Tibial nerve (tissue), 4 donors: ENCODE measurements at regions not wholly inside any gene's neighbourhood (a gene's known extent, or its start where the extent isn't known, plus 50 kb on each side); places are given as distances from the start of the nearest gene placed in this dataset.

Experiments
- DNase-seq, 2 donors: peaks; one replicate each; pipeline ENCODE4 v3.0.0-alpha.2; 2019; ENCODE audit warnings: low spot score in 2 of 2
- H3K27ac ChIP-seq, 4 donors: fragments of 200-600 bp; sonication (generic) in 3 of 4; one replicate each; pipeline ENCODE4 v1.5.1; 2017 to 2019; ENCODE audit warnings: mild to moderate bottlenecking in 1 of 4
- H3K27me3 ChIP-seq, 2 donors: fragments of 200-600 bp; sonication (generic) in 1 of 2; one replicate each; pipeline versions ENCODE4 v1.5.1 to v1.6.0; 2017 to 2019
- H3K36me3 ChIP-seq, 3 donors: fragments of 200-600 bp; sonication (generic); one replicate each; pipeline ENCODE4 v1.5.1; 2018 to 2019
- H3K4me1 ChIP-seq, 4 donors: fragments of 200-600 bp; sonication (generic) in 3 of 4; one replicate each; pipeline ENCODE4 v1.5.1; 2017 to 2019
- H3K4me3 ChIP-seq, 4 donors: fragments of 200-600 bp; sonication (generic) in 3 of 4; one replicate each; pipeline ENCODE4 v1.5.1; 2017 to 2019; ENCODE audit warnings: mild to moderate bottlenecking in 1 of 4, moderate library complexity in 1 of 4
- H3K9me3 ChIP-seq, 4 donors: fragments of 200-600 bp; sonication (generic) in 3 of 4; one replicate each; pipeline ENCODE4 v1.5.1; 2017 to 2019
- CTCF ChIP-seq, 5 experiments: fragments of 200-600 bp in 3 of 5; fragments of 450-650 bp in 2 of 5; sonication (generic) in 3 of 5; IDR thresholded peaks; one replicate each; pipeline ENCODE4 v1.5.1; 2016 to 2019; ENCODE audit warnings: antibody characterized with exemption in 5 of 5, mild to moderate bottlenecking in 3 of 5, moderate library complexity in 2 of 5
- EP300 ChIP-seq, 2 donors: sonication (generic); formaldehyde crosslinking; IDR thresholded peaks; one replicate each; pipeline ENCODE4 v1.6.1; 2017; ENCODE audit warnings: antibody characterized with exemption in 2 of 2, mild to moderate bottlenecking in 1 of 2
- POLR2A ChIP-seq, 2 donors: fragments of 450-650 bp; IDR thresholded peaks; one replicate each; pipeline ENCODE4 v1.6.1; 2017; ENCODE audit warnings: antibody characterized with exemption in 2 of 2, mild to moderate bottlenecking in 2 of 2, moderate library complexity in 2 of 2
- WGBS, 2 donors: methylation state at CpG; one replicate each; pipeline ENCODE4 v1.1.5; 2018; 5-methylcytosine and 5-hydroxymethylcytosine counted together

GRCh38 chr12:92547420-92547819 is 155.4 kb upstream of the PLEKHG7 start:
- H3K9me3 ChIP-seq = no peaks in the 10 kb centered on the region
- H3K4me1 ChIP-seq = peaks cover 0 to 20% (median 0%) of the 10 kb centered on the region in 4 donors
- DNase-seq = no peak
- TF ChIP-seq CTCF (IDR thresholded peaks at IDR 0.05) = no peak
- no peak for TF ChIP-seq EP300 (IDR thresholded peaks at IDR 0.05)
- no peak for TF ChIP-seq POLR2A (IDR thresholded peaks at IDR 0.05)
- WGBS, 2 donors = 85 to 89% methylated on average over 3 of the region's 3 CpGs
- H3K27me3 ChIP-seq = no peaks in the 10 kb centered on the region
- H3K4me3 ChIP-seq = no peak overlapping the region
- no peak overlapping the region for H3K27ac ChIP-seq
- H3K36me3 ChIP-seq = no peaks in the 10 kb centered on the region

GRCh38 chr12:92546635-92547348 is 156.0 kb upstream of the PLEKHG7 start:
- no peak for TF ChIP-seq CTCF (IDR thresholded peaks at IDR 0.05)
- TF ChIP-seq EP300 (IDR thresholded peaks at IDR 0.05) = no peak
- TF ChIP-seq POLR2A (IDR thresholded peaks at IDR 0.05) = no peak
- Histone ChIP-seq H3K4me1 (peaks cover 0 to 15% (median 0%) of the 10 kb centered on the region in 4 donors), H3K36me3 (no peaks in the 10 kb centered on the region), H3K27me3 (no peaks in the 10 kb centered on the region), H3K27ac (no peak overlapping the region), H3K4me3 (no peak overlapping the region), H3K9me3 (no peaks in the 10 kb centered on the region)
- WGBS, 2 donors = 88 to 94% methylated on average over 2 of the region's 2 CpGs
- no peak for DNase-seq

GRCh38 chr12:92546259-92546634 is 156.5 kb upstream of the PLEKHG7 start:
- Histone ChIP-seq H3K9me3 (no peaks in the 10 kb centered on the region), H3K27me3 (no peaks in the 10 kb centered on the region), H3K4me3 (no peak overlapping the region), H3K27ac (no peak overlapping the region), H3K4me1 (peaks cover 0 to 15% (median 2%) of the 10 kb centered on the region in 4 donors), H3K36me3 (no peaks in the 10 kb centered on the region)
- TF ChIP-seq POLR2A (IDR thresholded peaks at IDR 0.05) (no peak), EP300 (IDR thresholded peaks at IDR 0.05) (no peak), CTCF (IDR thresholded peaks at IDR 0.05) (no peak)
- WGBS, 2 donors = 90 to 92% methylated on average over 3 of the region's 3 CpGs
- no peak for DNase-seq

GRCh38 chr12:92544322-92544721 is 158.5 kb upstream of the PLEKHG7 start:
- DNase-seq = no peak
- Histone ChIP-seq H3K9me3 (no peaks in the 10 kb centered on the region), H3K27ac (no peak overlapping the region), H3K4me1 (peaks cover 0 to 34% (median 16%) of the 10 kb centered on the region in 4 donors), H3K36me3 (no peaks in the 10 kb centered on the region), H3K4me3 (no peak overlapping the region), H3K27me3 (no peaks in the 10 kb centered on the region)
- 83 to 91% methylated on average over 6 of the region's 6 CpGs for WGBS, 2 donors
- no peak for TF ChIP-seq POLR2A (IDR thresholded peaks at IDR 0.05)
- TF ChIP-seq EP300 (IDR thresholded peaks at IDR 0.05) = no peak
- no peak for TF ChIP-seq CTCF (IDR thresholded peaks at IDR 0.05)

- WGBS, 2 donors = 79 to 81% methylated on average over 4 of the region's 4 CpGs
- DNase-seq = no peak
- Histone ChIP-seq H3K27ac (no peak overlapping the region), H3K36me3 (no peaks in the 10 kb centered on the region), H3K4me1 (peaks cover 0 to 39% (median 18%) of the 10 kb centered on the region in 4 donors), H3K4me3 (no peak overlapping the region), H3K9me3 (no peaks in the 10 kb centered on the region), H3K27me3 (no peaks in the 10 kb centered on the region)
- TF ChIP-seq EP300 (IDR thresholded peaks at IDR 0.05) (no peak), POLR2A (IDR thresholded peaks at IDR 0.05) (no peak), CTCF (IDR thresholded peaks at IDR 0.05) (no peak)
Observed at GRCh38 chr12:92543840-92544239, 158.9 kb upstream of the PLEKHG7 start.
